ENCODE measurements at regions not wholly inside any gene's neighbourhood (a gene's known extent, or its start where the extent isn't known, plus 50 kb on each side); places are given as distances from the start of the nearest gene placed in this dataset.

DNA sequence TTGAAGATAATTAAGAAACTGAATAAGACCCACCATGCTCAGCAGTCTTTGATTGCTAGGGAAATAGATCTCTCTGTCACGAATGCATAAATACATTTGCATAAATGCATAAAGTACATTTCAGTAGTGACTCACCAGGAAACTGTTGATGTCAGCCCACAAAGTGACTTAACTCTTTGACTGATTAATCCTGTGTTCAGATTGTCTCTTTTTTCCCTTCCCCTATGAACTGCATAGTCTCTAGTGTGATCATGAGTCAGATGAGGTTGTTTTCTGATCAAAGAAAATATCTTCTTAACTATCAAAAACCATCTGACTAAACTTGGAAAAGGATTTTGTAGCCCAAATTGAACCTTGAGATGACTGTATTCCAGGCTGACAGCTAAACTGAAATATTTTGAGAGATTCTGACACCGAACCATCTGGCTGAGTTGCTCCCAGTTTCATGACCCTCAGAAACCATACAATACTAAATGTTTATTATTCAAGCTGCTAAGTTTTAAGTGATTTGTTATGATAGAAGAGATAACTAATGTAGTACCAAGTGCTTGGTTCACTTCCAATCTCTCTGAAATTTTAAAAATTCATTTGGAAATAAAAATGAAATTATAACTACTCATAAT is 1381.5 kb upstream of the AGA start:
- no peak overlapping the region for H2AFZ ChIP-seq (ENCODE audit: insufficient read depth, low read length, poor library complexity)
- no peak overlapping the region for H2AK5ac ChIP-seq (ENCODE audit: low read length)
- H3K36me3 ChIP-seq (ENCODE audit: control insufficient read depth in 1 of 2, insufficient read depth in 2 of 2, low read length in 2 of 2): no peaks in the 10 kb centered on the region
- H4K8ac ChIP-seq (ENCODE audit: low read depth, low read length): no peak overlapping the region
- DNase-seq: no peak
- no peak overlapping the region for H3K4me2 ChIP-seq (ENCODE audit: low read length)
- no CpG with 5 or more reads among the region's 2 CpGs for WGBS (ENCODE audit: extremely low coverage, insufficient coverage, insufficient read length)
- no peak overlapping the region for H4K12ac ChIP-seq (ENCODE audit: low read depth, low read length)
- no peak overlapping the region for H2BK5ac ChIP-seq (ENCODE audit: low read depth, low read length, poor library complexity)
- H2BK120ac ChIP-seq (ENCODE audit: insufficient read depth, low read length, poor library complexity): no peak overlapping the region
- H3K4me3 ChIP-seq (ENCODE audit: low read depth, low read length): no peak overlapping the region
- no peaks in the 10 kb centered on the region for H3K79me1 ChIP-seq (ENCODE audit: low read length)
- H3K23ac ChIP-seq (ENCODE audit: low read length): no peak overlapping the region
- H3K14ac ChIP-seq (ENCODE audit: low read length): no peak overlapping the region
- no peak overlapping the region for H3K4ac ChIP-seq (ENCODE audit: low read depth, low read length)
- no peaks in the 10 kb centered on the region for H3K27me3 ChIP-seq (ENCODE audit: insufficient read depth, low read length)
- no peaks in the 10 kb centered on the region for H3K79me2 ChIP-seq (ENCODE audit: control insufficient read depth, insufficient read depth, low read length, poor library complexity)
- no peak overlapping the region for H3K9ac ChIP-seq (ENCODE audit: low read length)
- no peak overlapping the region for H2BK12ac ChIP-seq (ENCODE audit: low read length)
- H3K9me3 ChIP-seq (ENCODE audit: insufficient read depth, low read depth, low read length): no peaks in the 10 kb centered on the region
- no peak overlapping the region for H3K18ac ChIP-seq (ENCODE audit: low read length)
- no peak overlapping the region for H3K27ac ChIP-seq (ENCODE audit: low read depth, low read length)
- H3K4me1 ChIP-seq (ENCODE audit: control insufficient read depth in 1 of 2, insufficient read depth in 2 of 2, low read length in 2 of 2): no peaks in the 10 kb centered on the region
- H4K91ac ChIP-seq (ENCODE audit: low read depth, low read length): no peak overlapping the region

DNA sequence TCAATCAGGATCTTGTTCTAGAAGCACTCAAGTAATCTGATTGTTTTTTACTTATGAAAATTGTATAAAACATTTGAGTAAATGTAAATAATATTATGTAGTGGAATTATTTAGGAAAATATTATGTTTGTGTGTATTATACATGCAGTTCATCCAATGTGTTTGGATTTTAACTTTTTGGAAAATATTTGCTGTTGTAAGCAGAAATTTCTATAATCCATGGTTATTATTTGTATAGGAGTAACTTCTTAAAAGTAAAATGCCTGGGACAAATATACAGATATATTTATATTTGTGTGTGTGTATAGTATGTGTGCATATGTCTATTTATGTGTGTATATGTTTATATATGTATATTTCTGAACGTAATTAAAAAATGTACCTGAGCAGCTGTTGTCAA is 1394.6 kb upstream of the AGA start:
- H3K27ac ChIP-seq (ENCODE audit: low read depth, low read length): no peak overlapping the region
- WGBS (ENCODE audit: extremely low coverage, insufficient coverage, insufficient read length): no CpG with 5 or more reads among the region's 1 CpG
- H2AK5ac ChIP-seq (ENCODE audit: low read length): no peak overlapping the region
- H4K91ac ChIP-seq (ENCODE audit: low read depth, low read length): no peak overlapping the region
- H2AFZ ChIP-seq (ENCODE audit: insufficient read depth, low read length, poor library complexity): no peak overlapping the region
- H3K9ac ChIP-seq (ENCODE audit: low read length): no peak overlapping the region
- no peak overlapping the region for H2BK12ac ChIP-seq (ENCODE audit: low read length)
- H3K79me2 ChIP-seq (ENCODE audit: control insufficient read depth, insufficient read depth, low read length, poor library complexity): no peaks in the 10 kb centered on the region
- no peak overlapping the region for H3K23ac ChIP-seq (ENCODE audit: low read length)
- H3K79me1 ChIP-seq (ENCODE audit: low read length): no peaks in the 10 kb centered on the region
- no peak overlapping the region for H3K14ac ChIP-seq (ENCODE audit: low read length)
- no peak overlapping the region for H2BK5ac ChIP-seq (ENCODE audit: low read depth, low read length, poor library complexity)
- H3K4me2 ChIP-seq (ENCODE audit: low read length): no peak overlapping the region
- no peak overlapping the region for H4K8ac ChIP-seq (ENCODE audit: low read depth, low read length)
- no peak overlapping the region for H3K4ac ChIP-seq (ENCODE audit: low read depth, low read length)
- no peak overlapping the region for H4K12ac ChIP-seq (ENCODE audit: low read depth, low read length)
- H3K27me3 ChIP-seq (ENCODE audit: insufficient read depth, low read length): no peaks in the 10 kb centered on the region
- H3K18ac ChIP-seq (ENCODE audit: low read length): no peak overlapping the region
- H3K4me3 ChIP-seq (ENCODE audit: low read depth, low read length): no peak overlapping the region
- no peaks in the 10 kb centered on the region for H3K9me3 ChIP-seq (ENCODE audit: insufficient read depth, low read depth, low read length)
- H2BK120ac ChIP-seq (ENCODE audit: insufficient read depth, low read length, poor library complexity): no peak overlapping the region
- no peaks in the 10 kb centered on the region for H3K4me1 ChIP-seq (ENCODE audit: control insufficient read depth in 1 of 2, insufficient read depth in 2 of 2, low read length in 2 of 2)
- no peak for DNase-seq
- H3K36me3 ChIP-seq (ENCODE audit: control insufficient read depth in 1 of 2, insufficient read depth in 2 of 2, low read length in 2 of 2): no peaks in the 10 kb centered on the region

DNA sequence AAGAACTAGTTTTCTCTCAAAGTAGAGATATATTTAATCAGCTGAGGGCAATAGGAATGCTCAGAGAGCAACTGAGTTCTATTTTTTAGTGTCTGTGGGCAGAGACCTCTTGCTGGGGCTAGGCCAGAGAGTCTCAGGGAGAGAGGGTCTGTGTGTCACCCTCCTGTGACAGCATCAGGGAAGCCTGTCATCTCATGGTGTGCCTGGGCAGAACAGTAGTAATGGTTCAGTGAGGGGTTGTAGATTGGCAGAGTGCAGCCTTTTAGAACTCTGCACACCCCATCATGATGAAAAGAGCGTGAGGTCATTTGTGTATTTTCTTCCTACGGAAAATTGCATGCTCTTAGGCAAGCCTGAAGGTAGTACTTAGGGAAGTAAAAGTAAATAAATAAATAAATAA is 1396.5 kb upstream of the AGA start:
- Histone ChIP-seq H4K12ac (ENCODE audit: low read depth, low read length) (no peak overlapping the region), H3K18ac (ENCODE audit: low read length) (no peak overlapping the region), H3K4me1 (ENCODE audit: control insufficient read depth in 1 of 2, insufficient read depth in 2 of 2, low read length in 2 of 2) (no peaks in the 10 kb centered on the region), H4K91ac (ENCODE audit: low read depth, low read length) (no peak overlapping the region), H2BK12ac (ENCODE audit: low read length) (no peak overlapping the region), H3K23ac (ENCODE audit: low read length) (no peak overlapping the region), H3K4me2 (ENCODE audit: low read length) (no peak overlapping the region), H3K27me3 (ENCODE audit: insufficient read depth, low read length) (no peaks in the 10 kb centered on the region), H3K79me1 (ENCODE audit: low read length) (no peaks in the 10 kb centered on the region), H3K27ac (ENCODE audit: low read depth, low read length) (no peak overlapping the region), H3K79me2 (ENCODE audit: control insufficient read depth, insufficient read depth, low read length, poor library complexity) (no peaks in the 10 kb centered on the region), H2AFZ (ENCODE audit: insufficient read depth, low read length, poor library complexity) (no peak overlapping the region), H2BK120ac (ENCODE audit: insufficient read depth, low read length, poor library complexity) (no peak overlapping the region), H2BK5ac (ENCODE audit: low read depth, low read length, poor library complexity) (no peak overlapping the region), H2AK5ac (ENCODE audit: low read length) (no peak overlapping the region), H3K4me3 (ENCODE audit: low read depth, low read length) (no peak overlapping the region), H3K14ac (ENCODE audit: low read length) (no peak overlapping the region), H3K36me3 (ENCODE audit: control insufficient read depth in 1 of 2, insufficient read depth in 2 of 2, low read length in 2 of 2) (no peaks in the 10 kb centered on the region), H3K4ac (ENCODE audit: low read depth, low read length) (no peak overlapping the region), H3K9ac (ENCODE audit: low read length) (no peak overlapping the region), H3K9me3 (ENCODE audit: insufficient read depth, low read depth, low read length) (no peaks in the 10 kb centered on the region), H4K8ac (ENCODE audit: low read depth, low read length) (no peak overlapping the region)
- DNase-seq: no peak
- WGBS (ENCODE audit: extremely low coverage, insufficient coverage, insufficient read length): no CpG with 5 or more reads among the region's 2 CpGs

- no peak overlapping the region for H3K9ac ChIP-seq (ENCODE audit: low read length)
- no peak overlapping the region for H4K8ac ChIP-seq (ENCODE audit: low read depth, low read length)
- WGBS (ENCODE audit: extremely low coverage, insufficient coverage, insufficient read length): no CpG with 5 or more reads among the region's 4 CpGs
- H3K9me3 ChIP-seq (ENCODE audit: insufficient read depth, low read depth, low read length): no peaks in the 10 kb centered on the region
- H3K23ac ChIP-seq (ENCODE audit: low read length): no peak overlapping the region
- no peak overlapping the region for H2BK120ac ChIP-seq (ENCODE audit: insufficient read depth, low read length, poor library complexity)
- no peak for DNase-seq
- no peak overlapping the region for H4K12ac ChIP-seq (ENCODE audit: low read depth, low read length)
- no peak overlapping the region for H3K4ac ChIP-seq (ENCODE audit: low read depth, low read length)
- no peaks in the 10 kb centered on the region for H3K79me2 ChIP-seq (ENCODE audit: control insufficient read depth, insufficient read depth, low read length, poor library complexity)
- no peaks in the 10 kb centered on the region for H3K79me1 ChIP-seq (ENCODE audit: low read length)
- H3K14ac ChIP-seq (ENCODE audit: low read length): no peak overlapping the region
- no peak overlapping the region for H2BK12ac ChIP-seq (ENCODE audit: low read length)
- no peak overlapping the region for H2BK5ac ChIP-seq (ENCODE audit: low read depth, low read length, poor library complexity)
- no peaks in the 10 kb centered on the region for H3K36me3 ChIP-seq (ENCODE audit: control insufficient read depth in 1 of 2, insufficient read depth in 2 of 2, low read length in 2 of 2)
- H3K4me1 ChIP-seq (ENCODE audit: control insufficient read depth in 1 of 2, insufficient read depth in 2 of 2, low read length in 2 of 2): no peaks in the 10 kb centered on the region
- H3K27ac ChIP-seq (ENCODE audit: low read depth, low read length): no peak overlapping the region
- H2AK5ac ChIP-seq (ENCODE audit: low read length): no peak overlapping the region
- no peak overlapping the region for H3K4me3 ChIP-seq (ENCODE audit: low read depth, low read length)
- no peak overlapping the region for H3K18ac ChIP-seq (ENCODE audit: low read length)
- no peak overlapping the region for H4K91ac ChIP-seq (ENCODE audit: low read depth, low read length)
- no peak overlapping the region for H3K4me2 ChIP-seq (ENCODE audit: low read length)
- H2AFZ ChIP-seq (ENCODE audit: insufficient read depth, low read length, poor library complexity): no peak overlapping the region
- H3K27me3 ChIP-seq (ENCODE audit: insufficient read depth, low read length): no peaks in the 10 kb centered on the region
Observed at GRCh38 chr4:178856139-178856800, 1414.0 kb upstream of the AGA start.
